ENCODE measurements at regions not wholly inside any gene's neighbourhood (a gene's known extent, or its start where the extent isn't known, plus 50 kb on each side); places are given as distances from the start of the nearest gene placed in this dataset.

DNA sequence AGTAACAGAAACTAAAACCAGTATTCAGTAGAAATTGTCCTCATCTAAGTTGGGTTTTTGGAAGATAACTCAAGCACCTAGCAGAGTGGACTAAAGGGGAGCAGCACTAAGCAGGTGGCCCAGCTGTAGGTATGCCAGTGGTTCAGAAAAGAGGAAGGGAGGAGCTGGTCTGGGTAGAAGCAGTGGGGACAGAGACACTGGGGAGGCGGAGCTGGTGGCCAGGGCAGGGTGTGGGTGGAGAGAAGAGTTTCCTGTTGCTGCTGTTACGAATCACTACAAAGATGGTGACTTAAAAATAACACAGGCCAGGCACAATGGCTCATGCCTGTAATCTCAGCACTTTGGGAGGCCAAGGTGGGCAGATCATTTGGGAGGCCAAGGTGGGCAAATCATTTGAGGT is 136.2 kb downstream of the WDR11 start:
- no TSS peak for BruUV-seq (replicated peaks)

More for the DNA sequence above, 136.2 kb downstream of the WDR11 start:
- no peak for DNase-seq (ENCODE audit: low read depth, low spot score)
- ChIA-PET POLR2A (no interaction called here), RAD21 (ENCODE audit: low non-redundant PET in 1 of 2, low total read pairs in 2 of 2, uncharacterized antibody in 2 of 2, unreplicated experiment in 2 of 2) (no interaction called here), CTCF (interaction anchor here (1.4 kb wide), 1 partner anchor 9 kb away, joined by 3 read pairs; no protein-coding TSS in a partner anchor)
- no peak overlapping the region for H3K9ac ChIP-seq (ENCODE audit: low read length)
- H2AFZ ChIP-seq (ENCODE audit: low read depth, low read length, poor library complexity, severe bottlenecking) = no peak overlapping the region
- no peaks in the 10 kb centered on the region for H3K79me2 ChIP-seq (ENCODE audit: insufficient read depth, low read length)
- ATAC-seq = peak; percentile 62; the same call in 1 of the 2 replicates
- no peak for TF ChIP-seq EGR1 (IDR thresholded peaks at IDR 0.05; ENCODE audit: low read depth)
- TF ChIP-seq, protein P1, sequence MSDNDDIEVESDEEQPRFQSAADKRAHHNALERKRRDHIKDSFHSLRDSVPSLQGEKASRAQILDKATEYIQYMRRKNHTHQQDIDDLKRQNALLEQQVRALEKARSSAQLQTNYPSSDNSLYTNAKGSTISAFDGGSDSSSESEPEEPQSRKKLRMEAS (IDR thresholded peaks at IDR 0.05) = no peak
- no peak for TF ChIP-seq YY1 (IDR thresholded peaks at IDR 0.05; ENCODE audit: extremely low read depth, insufficient replicate concordance, low read depth, low read length)
- no peak for TF ChIP-seq CEBPB (IDR thresholded peaks at IDR 0.05; ENCODE audit: low read depth)
- TF ChIP-seq POLR2A (IDR thresholded peaks at IDR 0.05; ENCODE audit: borderline replicate concordance, extremely low read depth, insufficient read depth, insufficient read length) = no peak
- TF ChIP-seq, protein P2, sequence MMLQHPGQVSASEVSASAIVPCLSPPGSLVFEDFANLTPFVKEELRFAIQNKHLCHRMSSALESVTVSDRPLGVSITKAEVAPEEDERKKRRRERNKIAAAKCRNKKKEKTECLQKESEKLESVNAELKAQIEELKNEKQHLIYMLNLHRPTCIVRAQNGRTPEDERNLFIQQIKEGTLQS (IDR thresholded peaks at IDR 0.05) = no peak
- TF ChIP-seq CBX3 (IDR thresholded peaks at IDR 0.05; ENCODE audit: low read depth) = no peak
- TF ChIP-seq FOSL1 (IDR thresholded peaks at IDR 0.05; ENCODE audit: low read depth) = no peak
- TF ChIP-seq SIN3A (IDR thresholded peaks at IDR 0.05; ENCODE audit: low read depth) = no peak
- no peak for TF ChIP-seq SRF (IDR thresholded peaks at IDR 0.05; ENCODE audit: low read depth)
- TF ChIP-seq ZNF274 (IDR thresholded peaks at IDR 0.05; ENCODE audit: low read depth, low read length) = no peak
- TF ChIP-seq, protein P3, sequence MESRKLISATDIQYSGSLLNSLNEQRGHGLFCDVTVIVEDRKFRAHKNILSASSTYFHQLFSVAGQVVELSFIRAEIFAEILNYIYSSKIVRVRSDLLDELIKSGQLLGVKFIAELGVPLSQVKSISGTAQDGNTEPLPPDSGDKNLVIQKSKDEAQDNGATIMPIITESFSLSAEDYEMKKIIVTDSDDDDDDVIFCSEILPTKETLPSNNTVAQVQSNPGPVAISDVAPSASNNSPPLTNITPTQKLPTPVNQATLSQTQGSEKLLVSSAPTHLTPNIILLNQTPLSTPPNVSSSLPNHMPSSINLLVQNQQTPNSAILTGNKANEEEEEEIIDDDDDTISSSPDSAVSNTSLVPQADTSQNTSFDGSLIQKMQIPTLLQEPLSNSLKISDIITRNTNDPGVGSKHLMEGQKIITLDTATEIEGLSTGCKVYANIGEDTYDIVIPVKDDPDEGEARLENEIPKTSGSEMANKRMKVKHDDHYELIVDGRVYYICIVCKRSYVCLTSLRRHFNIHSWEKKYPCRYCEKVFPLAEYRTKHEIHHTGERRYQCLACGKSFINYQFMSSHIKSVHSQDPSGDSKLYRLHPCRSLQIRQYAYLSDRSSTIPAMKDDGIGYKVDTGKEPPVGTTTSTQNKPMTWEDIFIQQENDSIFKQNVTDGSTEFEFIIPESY (IDR thresholded peaks at IDR 0.05; ENCODE audit: extremely low read depth, insufficient replicate concordance, low read length) = no peak
- TF ChIP-seq, protein P4, sequence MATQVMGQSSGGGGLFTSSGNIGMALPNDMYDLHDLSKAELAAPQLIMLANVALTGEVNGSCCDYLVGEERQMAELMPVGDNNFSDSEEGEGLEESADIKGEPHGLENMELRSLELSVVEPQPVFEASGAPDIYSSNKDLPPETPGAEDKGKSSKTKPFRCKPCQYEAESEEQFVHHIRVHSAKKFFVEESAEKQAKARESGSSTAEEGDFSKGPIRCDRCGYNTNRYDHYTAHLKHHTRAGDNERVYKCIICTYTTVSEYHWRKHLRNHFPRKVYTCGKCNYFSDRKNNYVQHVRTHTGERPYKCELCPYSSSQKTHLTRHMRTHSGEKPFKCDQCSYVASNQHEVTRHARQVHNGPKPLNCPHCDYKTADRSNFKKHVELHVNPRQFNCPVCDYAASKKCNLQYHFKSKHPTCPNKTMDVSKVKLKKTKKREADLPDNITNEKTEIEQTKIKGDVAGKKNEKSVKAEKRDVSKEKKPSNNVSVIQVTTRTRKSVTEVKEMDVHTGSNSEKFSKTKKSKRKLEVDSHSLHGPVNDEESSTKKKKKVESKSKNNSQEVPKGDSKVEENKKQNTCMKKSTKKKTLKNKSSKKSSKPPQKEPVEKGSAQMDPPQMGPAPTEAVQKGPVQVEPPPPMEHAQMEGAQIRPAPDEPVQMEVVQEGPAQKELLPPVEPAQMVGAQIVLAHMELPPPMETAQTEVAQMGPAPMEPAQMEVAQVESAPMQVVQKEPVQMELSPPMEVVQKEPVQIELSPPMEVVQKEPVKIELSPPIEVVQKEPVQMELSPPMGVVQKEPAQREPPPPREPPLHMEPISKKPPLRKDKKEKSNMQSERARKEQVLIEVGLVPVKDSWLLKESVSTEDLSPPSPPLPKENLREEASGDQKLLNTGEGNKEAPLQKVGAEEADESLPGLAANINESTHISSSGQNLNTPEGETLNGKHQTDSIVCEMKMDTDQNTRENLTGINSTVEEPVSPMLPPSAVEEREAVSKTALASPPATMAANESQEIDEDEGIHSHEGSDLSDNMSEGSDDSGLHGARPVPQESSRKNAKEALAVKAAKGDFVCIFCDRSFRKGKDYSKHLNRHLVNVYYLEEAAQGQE (IDR thresholded peaks at IDR 0.05; ENCODE audit: low read depth) = no peak
- no peak for TF ChIP-seq ZFX (IDR thresholded peaks at IDR 0.05)
- intact Hi-C loops (cut with micrococcal nuclease) = no loop called here
- H3K9me2 ChIP-seq (ENCODE audit: insufficient read depth) = no peaks in the 10 kb centered on the region
- no peak overlapping the region for H3K4me3 ChIP-seq (replicated peaks in 1 of 2; ENCODE audit: low read depth in 1 of 2, low read length in 2 of 2)
- H3K4me1 ChIP-seq (ENCODE audit: control insufficient read depth in 1 of 2, insufficient read depth in 2 of 2, low read length in 2 of 2) = peaks cover 0 to 4% of the 10 kb centered on the region in 2 experiments; a peak in 1 of 4 replicates
- no peaks in the 10 kb centered on the region for H3K27me3 ChIP-seq (ENCODE audit: insufficient read depth, low read length)
- H3K9me3 ChIP-seq (ENCODE audit: control insufficient read depth in 1 of 2, insufficient read depth in 1 of 2, low read depth in 1 of 2, low read length in 2 of 2) = peaks cover 12 to 16% of the 10 kb centered on the region in 2 experiments; a peak in 2 of 4 replicates
- H3K27ac ChIP-seq (ENCODE audit: low read depth, low read length) = no peak overlapping the region
- no peaks in the 10 kb centered on the region for H3K36me3 ChIP-seq (ENCODE audit: control insufficient read depth in 1 of 2, insufficient read depth in 2 of 2, low read length in 2 of 2)
- H4K20me1 ChIP-seq (ENCODE audit: insufficient read depth) = no peaks in the 10 kb centered on the region
- H3K4me2 ChIP-seq (ENCODE audit: low read length) = peak overlapping the region; percentile 8; the same call in 1 of the 2 replicates
